Non-pigmented ciliary epithelial cell (primary cell): ENCODE measurements at regions not wholly inside any gene's neighbourhood (a gene's known extent, or its start where the extent isn't known, plus 50 kb on each side); places are given as distances from the start of the nearest gene placed in this dataset.

ENCODE experiments used
- DNase-seq: peaks from one replicate; pipeline ENCODE4 v3.0.0-alpha.2; 2010; ENCODE audit warnings: low read depth

DNA sequence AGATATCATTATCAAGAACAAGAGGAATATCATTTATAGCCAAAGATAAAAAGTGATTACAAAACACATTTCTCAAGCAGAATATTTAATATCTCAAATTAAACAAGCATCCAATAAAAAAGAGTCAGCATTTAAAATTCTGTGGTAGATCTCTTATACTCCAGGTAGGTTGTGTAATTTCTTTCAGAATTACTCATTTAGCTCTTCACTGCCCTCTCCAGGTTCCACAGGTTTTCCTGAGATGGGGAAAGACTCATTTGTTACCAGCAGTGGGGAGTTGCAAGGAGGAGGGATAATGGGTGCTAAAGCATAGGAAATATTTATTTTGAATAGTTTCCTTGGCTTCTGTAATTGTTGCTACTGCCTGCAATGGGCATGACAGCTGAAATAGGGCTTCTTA lies 83.1 kb upstream of the RASGRP1 start:
- DNase-seq: no peak

DNA sequence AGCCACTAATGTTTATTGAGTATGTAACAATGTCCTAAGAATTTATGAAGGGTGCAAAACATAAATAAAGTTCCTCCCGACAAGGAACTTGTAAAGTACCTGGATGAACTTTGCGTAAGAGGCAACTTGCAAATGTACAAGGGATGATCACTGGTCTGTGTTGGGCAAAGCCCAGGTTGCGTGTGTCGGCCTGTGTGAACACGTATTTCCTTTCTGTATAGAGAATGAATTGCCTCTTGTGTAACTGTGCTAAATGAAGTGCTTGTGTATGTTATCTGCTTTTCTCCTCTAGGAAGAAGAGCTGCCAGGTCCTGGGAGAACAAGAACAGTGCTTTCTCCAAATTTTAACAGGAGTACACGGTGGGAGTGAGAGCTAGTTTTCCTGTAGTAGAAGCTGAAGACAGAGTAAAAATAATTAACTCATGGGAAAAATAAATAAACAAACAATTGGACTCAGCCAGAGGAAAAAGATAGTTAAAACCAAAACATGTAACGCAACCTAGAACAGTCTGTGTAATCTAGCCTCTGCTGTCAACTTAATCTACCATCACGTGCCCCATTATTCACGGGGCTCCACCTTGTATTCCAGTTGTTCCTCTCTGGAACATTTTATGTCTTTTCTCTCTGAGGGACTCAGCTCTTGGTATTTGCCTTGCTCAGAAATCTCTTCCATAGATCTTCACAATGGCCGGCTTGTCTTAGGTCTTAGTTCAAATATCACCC lies 83.7 kb upstream of the RASGRP1 start:
- no peak for DNase-seq

DNA sequence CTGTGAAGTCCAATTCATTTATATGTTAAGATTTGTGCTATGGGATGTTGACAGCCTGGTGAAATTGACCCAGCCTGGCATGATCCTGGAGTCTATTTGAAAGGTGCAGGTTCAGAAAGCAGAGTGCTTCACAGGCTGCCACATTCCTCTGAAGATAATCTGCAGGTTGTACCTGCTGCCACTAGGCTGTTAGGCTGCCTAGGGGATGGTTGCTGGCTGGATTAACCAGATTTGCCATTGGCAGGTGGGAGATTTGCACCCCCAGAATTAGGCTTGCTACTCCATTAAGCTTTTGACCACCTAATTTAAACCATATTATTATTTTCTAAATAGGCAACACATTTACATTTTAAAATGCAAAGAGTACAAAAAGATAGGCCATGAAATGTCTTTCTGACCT lies 85.8 kb upstream of the RASGRP1 start:
- no peak for DNase-seq

DNA sequence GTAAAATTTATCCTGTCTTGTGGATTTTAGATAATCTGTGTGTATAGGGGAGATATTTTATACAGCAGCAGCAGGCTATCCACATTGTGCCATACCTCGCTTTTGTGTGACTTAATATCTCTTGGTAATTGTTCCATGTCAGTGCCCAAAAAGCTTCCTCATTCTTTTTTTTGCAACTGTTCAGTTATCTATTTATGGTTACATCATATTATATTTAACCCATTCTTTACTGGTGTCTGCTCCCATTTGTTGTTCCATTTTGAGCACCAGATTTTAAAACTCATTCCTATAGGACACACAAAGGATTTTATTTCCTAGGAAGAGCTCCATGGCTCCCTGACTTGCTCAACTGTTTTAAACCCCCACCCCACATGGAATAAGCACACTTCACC lies 86.3 kb upstream of the RASGRP1 start:
- no peak for DNase-seq

DNA sequence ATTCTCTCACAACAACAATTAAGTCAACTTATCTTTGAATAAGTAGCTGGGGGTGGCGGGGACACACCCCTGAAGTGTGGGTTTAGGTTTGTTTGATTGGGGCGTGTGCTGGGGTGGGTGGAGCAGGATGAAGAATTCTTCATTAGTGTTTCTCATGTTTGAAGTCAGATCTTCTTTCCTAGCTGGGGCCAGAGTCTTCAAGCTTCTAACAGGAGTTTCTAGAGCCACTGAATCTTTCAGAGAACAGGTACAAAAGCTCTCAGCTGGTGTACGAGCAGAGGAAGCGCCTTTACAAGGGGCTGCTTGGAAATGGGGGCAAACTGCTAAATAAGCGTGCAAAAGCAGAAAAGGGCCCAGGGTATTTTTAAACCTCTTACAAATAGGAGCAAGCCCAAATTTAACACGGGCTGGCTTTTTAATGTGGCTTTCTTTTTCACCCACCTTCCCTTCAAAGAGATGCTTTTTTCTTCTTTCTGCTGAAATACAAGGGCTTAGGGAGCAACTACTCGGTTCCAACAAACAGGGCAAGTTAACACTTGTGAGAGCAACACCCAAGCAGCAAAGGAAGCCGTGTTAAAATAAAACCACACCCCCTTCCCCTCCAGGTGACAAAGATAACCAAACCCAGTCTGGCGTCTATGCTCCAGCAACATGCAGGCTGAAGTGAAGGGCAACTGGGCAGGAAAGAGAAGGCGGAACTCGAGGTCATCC lies 86.9 kb upstream of the RASGRP1 start:
- DNase-seq: no peak

DNA sequence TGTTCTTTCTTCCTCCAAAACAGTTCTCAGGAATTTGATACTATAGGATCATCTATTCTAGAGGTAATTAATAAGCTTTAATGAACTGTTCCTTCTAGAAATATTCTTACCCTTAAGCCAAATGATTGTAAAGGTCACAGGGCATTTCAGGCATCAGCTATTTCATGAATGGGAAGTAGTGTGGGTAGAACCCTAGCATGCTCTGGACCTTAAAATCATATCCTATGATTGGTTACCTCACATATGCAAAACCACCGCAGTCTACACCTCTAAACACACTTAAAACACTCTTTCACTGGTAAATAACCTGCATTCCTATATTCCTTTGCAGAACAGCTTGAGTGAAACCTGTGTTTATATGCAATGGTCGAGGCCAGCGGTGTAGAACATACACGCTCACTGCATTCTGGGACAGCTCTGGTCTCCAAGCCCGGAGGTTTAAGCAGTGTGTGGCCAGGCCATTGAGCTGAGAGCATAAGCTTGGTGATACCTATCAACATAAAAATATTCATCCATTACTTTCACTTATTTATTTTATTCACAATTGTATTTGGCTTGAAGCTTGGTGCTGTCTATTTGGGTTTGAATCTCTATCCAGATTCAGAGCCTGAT lies 87.7 kb upstream of the RASGRP1 start:
- DNase-seq: no peak

DNA sequence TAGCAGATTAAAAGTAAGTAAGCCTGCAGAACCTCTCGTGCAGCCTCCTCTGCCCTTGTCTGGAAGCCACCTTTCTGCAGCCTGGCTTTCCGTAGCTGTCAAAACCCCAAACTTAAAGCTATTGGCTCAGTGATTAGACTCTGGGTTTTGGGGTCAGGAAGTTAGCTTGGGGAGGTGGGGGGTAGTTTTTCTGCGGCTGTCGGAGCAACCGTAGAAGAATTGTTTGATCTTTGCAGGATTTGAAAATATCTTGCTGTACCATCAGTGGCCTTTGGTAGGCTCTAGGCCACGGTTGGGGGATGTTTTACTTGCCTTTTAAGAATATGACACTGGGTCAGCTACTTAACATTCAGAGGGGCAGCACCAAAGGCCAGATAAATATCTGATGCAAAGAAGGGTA lies 88.4 kb upstream of the RASGRP1 start:
- no peak for DNase-seq

DNA sequence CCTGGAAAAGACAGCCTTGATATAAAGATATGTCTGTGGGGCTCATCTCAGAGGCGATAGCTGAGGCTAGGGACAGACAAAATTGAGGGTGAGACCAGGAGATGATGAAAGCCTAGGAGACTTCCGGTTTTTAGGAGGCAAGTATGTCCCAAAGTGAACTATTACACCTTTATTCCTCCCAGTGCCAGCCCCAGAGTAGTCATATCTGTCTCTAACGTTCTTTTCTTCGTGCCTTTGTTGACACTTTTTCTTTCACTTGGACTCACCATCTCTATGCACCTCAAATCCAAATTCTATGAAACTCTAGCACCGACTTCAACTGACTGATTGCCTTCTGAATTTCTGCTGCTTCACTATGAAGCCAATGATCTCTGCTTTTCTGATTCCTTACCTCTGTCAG lies 93.8 kb upstream of the RASGRP1 start:
- DNase-seq: no peak

DNA sequence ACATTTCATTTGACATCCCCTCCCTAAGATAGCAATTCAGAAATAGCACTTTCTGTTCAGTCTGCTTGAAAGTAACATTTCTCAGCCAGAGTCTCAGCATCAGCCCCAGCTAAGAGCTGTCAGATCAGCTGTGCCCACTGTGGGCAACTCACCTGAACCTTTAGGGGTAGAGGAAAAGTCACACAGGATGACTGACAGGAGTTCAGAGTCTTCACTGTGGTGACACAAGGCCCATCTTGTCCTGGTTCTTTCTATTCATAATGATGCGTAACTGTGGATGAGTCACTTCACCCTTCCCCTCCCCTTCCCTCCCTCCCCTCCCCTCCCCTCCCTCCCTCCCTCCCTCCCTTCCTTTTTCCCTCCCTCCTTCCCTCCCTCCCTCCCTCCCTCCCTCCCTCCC lies 96.1 kb upstream of the RASGRP1 start:
- no peak for DNase-seq

DNA sequence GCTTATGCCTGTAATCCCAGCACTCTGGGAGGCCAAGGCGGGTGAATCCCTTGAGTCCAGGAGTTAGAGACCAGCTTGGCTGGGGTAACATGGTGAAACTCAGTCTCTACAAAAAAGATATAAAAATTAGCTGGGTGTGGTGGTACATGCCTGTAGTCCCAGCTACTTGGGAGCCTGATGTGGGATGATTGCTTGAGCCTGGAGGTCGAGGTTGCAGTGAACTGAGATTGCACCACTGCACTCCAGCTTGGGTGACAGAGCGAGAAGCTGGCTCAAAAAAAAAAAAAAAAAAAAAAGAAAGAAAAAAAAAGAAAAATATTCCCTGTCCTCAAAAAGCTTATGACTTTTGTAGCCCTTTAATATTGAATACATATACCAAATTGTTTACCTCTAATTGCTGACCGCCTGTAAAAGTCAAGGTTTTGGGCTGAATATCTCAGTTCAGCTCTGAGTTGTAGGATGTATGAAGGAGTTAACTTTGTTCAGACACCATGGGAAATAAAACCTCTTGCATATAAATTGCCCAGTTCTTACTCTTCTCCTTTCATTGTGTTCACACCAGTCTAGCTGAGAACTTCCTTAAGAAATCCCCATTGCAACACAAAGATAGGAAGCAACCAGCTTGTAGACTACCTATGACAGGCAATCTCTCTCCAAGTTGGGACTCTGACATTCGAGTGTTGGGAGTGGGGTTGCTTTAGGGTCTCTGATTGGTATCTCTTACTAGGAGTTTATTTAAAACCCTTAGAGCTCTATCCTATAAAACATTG lies 97.6 kb upstream of the RASGRP1 start:
- no peak for DNase-seq

DNA sequence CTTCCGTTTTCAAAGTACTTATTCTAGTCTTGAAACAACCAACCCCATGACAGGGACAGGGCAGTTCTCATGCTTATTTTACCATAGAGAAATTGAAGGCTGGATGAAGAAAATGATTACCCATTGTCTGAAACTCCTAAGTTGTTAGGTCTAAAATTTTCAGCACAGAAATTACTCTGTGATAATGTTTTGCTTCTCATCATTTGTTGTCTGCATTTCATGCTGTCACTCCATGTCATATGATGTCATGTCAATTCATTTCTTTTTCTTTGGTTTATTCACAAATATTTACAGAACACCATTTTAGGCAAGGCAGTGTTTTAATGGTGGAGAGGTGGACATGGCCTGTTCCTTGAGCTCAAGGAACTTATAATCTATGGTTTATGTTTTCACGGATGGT lies 98.2 kb upstream of the RASGRP1 start:
- DNase-seq: no peak

DNA sequence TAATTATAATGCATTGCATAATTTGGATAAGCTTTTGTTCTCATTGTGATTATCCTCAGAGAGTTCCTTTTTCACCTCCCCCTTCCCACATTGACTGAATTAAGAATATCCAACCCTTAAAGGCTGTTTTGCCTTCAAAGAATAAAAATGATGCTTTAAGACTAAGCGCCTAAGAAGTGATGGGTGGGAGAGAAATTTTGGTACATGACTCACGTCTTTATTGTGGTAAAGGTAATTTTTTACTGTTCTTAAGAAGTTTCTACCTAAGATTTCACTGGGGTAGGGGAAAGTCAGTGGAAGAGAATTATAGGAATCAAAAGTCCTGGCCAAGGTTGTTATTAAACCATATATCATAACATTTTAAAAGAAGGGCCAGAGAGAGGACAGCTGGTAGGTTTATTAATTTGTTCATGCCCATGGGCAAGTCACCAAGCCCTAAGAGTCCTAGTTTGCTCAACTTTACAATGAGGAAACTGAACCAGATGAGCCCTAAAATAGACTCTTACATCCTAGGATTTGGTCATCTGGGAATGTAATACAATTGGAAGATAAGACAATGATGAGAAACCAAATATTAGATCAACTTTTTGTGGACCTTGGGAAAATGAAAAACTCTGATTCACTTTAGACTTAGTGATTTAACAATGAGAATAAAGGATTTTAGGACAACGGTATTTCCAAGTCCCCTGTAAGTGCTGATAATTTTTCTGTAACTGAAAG lies 101.1 kb upstream of the RASGRP1 start:
- no peak for DNase-seq

DNA sequence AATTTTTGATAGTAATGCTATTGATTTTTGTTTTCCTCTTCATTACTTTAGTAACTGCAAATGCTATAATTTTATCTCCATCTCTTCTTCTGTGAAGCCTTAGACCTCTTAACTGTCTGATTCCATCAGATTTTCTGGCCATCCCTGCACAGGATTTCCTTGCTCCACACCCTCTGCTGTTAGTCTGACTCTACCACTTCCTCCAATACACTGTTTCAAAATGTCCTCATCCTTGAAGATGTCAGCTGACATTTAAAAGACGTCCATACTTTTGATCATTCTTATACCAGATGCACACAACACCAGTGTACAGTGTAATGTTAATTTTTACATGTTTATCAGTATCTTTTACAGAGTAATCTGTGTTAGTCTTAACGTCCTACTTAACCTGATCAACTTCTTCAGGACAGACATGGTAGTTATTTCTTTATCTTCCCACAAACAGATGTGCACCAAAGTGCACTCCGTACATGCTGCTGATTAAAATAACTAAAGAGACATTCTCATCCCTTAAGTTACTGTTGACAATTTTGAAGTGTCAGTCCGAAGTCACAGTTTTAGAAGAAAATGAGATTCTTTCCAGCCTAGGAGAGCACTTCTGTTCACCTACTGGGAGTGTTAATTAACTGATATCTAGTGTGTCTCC lies 102.4 kb upstream of the RASGRP1 start:
- no peak for DNase-seq

DNA sequence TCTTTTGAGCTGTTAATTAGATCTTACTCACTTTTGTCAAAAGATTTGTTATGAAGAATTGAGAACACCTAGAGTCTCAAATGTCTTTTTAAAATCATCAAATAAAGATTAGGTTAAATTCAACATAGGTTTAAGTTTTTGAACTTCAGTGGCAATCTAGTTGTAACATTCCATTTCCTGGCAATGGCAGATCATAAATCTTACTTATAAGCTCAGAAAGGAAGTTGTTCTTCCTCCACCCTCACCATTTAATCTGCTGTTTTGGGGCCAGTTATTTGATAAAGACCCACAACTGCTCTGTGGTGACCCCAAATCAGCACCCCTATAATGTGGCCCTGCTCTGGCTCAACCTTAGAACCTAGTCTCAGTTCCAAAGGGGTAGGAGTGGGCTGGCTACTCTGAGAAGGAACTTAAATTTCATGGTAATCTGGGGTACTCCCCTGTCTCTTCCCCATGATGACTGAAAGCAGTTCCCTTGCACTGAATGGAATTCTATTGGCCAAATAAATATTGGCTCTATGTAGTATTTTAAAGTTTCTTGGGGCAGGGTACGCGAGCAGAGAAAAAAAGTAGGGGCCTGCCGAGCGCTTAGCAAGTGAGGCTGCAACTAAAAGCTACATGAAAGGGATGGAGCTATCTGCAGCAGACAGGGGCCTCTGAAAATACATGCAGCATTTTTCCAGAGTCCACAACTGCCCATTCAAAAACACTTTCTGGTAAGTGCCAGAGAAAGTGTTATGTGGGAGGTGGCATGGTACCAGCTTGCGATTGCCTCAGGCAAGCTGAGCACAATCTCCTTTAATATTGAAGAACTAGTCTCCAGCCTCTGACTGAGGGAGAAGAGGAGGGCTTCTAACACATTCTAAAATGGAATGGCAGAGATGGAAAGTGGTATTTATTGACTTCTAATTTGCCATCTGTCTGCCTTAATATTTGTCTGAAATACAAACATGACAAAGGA lies 103.6 kb upstream of the RASGRP1 start:
- DNase-seq: no peak

DNA sequence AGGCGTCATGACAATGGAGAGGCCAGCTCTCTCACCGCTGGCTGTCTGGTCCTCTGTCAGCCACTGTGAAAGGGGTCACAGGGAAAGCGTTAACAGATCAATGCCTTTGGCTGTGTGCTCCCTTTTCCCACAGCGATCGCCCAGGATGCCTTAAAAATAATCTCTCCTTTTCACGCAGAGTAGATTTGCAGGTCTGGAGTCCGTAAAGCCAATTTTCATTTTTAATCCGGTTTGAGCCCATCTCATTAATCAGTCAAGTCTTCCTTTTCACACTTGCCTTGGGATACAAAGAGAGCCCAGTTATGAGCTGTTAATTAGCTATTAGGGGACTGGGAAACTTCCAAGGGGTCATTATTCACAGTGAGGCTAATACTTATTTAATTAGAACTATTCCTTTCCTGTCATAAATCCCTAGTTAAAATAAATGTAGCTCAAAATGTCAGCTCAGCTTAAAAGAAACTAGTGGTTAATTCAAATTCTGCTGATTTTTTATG lies 104.3 kb upstream of the RASGRP1 start:
- DNase-seq: no peak

DNA sequence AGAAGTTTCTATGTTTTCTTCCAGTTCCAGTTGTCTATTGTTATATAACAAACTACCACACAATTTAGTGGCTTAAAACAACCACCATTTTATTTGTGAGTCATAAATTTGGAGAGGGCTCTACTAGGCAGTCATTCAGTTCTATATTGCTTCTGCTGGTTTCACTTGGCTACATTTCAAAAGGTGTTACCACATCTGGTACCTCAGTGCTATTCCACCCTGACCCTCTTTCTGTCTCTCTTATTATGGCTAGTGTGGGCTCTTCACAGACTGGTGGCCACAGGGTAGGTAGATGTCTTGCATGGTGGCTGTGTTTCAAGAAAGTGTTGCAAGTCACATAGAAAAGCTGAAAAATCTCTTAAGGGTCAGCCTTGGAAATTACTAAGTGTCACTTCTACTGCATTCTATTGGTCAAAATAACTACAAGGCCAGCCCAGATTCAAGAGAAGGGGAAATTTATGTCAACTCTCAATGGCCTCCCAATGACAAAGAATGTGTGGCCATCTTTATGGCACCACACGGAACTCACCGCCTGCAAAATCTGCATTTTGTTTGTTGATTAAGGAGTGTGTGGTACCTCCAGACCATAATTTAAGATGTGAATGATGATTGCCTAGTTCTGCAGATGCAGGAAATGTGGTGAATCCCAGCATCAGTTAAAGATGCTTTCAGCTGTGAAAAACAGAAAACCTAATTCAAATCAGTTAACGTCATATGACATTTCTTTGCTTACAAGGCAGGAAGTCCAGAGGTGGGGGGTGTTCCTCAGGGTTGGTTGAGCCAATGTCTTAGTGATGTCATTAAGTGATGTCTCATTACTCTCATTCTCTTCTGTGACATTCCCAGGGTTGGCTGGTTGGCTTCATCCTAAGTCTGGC lies 105.8 kb upstream of the RASGRP1 start:
- DNase-seq: no peak

DNA sequence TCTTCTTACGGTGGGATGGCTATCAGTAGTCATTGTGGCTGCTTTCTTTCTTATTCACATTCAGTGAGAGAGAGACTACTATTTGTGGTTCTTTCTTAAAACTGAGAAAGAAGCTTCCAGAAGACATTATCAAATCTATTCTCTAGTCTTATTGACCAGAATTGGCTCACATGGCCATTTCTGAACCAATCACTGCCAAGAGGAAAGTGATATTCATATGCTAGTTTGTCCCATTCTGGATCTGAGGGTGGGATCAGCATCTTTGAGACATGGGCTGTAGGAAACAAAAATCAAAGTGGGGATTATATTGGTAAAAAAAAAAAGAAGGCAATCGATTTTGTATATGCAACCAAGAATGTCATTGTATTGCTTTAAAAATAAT lies 106.4 kb upstream of the RASGRP1 start:
- no peak for DNase-seq

DNA sequence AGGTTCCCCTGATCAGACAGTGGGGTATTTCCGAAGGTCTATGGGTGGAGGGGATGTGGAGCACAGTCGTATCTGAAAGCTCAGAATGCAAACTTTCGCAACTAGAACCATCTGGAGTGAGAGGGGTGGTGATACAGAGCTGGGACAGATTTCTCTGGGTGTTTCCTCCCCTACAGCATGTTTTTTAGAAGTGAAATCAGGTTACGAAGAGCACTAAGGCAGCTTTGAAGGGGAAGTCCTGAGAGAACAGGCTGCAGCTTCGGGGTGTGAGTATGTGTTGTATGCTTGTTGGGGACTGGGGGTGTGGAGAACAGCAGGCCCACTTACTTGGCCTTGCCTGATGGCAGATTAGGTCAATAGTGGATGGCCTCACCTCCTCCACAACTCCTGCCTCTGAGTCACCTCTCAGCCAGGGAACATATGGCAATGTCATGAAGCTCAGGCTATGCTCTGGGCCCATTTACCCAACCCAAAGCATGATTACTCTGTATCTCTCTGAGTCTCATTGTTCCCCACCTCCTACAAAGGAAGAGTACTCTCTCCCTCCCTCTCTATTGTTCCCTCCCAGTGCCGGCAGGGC lies 107.2 kb upstream of the RASGRP1 start:
- DNase-seq: no peak

DNA sequence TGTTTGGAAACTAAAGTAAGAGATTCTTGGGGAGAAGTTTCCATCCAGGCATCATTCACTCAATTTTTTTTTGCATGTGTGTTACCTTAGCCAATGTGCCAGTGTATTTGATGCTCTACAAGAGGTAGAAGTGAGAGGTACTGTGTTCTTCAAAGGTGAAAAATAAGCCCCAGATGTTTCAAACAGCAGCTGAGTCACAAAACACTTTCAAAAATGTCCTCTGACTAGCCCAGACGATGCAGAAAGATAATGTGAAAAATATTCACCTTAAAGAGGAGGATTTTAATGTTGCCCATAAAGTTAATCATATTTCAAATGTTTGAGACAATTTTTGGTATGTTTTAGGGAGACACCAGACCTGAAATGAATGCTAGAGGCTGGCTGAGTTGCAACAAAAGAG lies 107.7 kb upstream of the RASGRP1 start:
- DNase-seq: no peak
